ENCODE measurements at regions not wholly inside any gene's neighbourhood (a gene's known extent, or its start where the extent isn't known, plus 50 kb on each side); places are given as distances from the start of the nearest gene placed in this dataset.

DNA sequence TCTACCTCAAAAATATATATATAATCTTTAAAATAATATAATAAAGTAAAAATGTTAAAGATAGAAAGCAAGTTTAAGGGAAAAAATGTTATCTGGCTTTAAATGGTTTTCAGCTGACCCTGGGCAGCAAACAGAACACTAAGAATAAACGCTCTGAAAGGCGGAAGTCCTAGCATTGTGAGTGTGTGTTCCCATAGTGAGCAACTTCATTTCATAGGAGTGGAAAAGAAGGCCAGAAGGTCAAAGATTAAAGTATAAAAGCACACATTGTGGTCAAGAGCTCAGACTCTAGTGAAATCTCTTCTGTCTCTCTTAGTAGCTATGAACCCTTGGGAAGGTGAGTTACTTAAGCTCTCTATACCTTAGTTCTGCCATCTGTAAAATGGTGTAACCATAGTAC lies 374.4 kb downstream of the ENC1 start:
- no peaks in the 10 kb centered on the region for H3K27me3 ChIP-seq
- H3K9ac ChIP-seq (ENCODE audit: low read depth in 2 of 2, low read length in 2 of 2), result no peak overlapping the region
- no peak overlapping the region for H3K27ac ChIP-seq
- intact Hi-C loops (cut with DNase I), result no loop called here
- no peak overlapping the region for H3K4me3 ChIP-seq
- TF ChIP-seq, protein P1, sequence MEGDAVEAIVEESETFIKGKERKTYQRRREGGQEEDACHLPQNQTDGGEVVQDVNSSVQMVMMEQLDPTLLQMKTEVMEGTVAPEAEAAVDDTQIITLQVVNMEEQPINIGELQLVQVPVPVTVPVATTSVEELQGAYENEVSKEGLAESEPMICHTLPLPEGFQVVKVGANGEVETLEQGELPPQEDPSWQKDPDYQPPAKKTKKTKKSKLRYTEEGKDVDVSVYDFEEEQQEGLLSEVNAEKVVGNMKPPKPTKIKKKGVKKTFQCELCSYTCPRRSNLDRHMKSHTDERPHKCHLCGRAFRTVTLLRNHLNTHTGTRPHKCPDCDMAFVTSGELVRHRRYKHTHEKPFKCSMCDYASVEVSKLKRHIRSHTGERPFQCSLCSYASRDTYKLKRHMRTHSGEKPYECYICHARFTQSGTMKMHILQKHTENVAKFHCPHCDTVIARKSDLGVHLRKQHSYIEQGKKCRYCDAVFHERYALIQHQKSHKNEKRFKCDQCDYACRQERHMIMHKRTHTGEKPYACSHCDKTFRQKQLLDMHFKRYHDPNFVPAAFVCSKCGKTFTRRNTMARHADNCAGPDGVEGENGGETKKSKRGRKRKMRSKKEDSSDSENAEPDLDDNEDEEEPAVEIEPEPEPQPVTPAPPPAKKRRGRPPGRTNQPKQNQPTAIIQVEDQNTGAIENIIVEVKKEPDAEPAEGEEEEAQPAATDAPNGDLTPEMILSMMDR (IDR thresholded peaks at IDR 0.05), result no peak
- no peak for DNase-seq
- H3K9me3 ChIP-seq, result no peaks in the 10 kb centered on the region
- no peaks in the 10 kb centered on the region for H3K4me1 ChIP-seq
- H3K36me3 ChIP-seq, result no peaks in the 10 kb centered on the region

DNA sequence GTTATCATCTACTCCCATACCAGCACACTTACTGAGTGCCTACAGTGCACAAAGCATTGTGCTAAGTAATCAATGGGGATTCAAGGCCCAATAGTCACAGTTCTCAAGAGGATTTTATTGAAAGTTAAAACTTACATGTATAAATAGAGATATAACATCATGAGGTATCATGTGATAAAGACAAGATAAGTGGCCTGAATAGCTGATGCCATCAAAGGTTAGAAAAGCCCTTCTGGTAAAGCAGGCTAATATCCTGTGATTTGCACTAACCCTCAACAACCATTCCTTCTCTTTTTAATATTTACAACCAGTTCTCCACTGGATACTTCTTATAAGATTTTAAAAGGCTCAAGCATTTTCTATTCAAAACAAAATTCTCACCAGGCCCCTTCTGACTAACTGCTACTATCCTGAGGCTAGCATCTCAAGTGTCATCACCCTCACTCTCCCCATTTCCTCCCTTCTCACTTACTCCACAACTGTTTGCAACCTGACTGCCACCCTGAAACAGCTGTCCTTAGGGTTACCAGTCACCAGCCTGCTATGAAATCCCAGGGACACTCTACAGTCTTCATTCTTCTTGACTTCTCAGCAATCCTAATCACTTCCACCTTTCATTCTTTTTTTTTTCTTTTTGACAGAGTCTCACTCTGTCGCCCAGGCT lies 377.9 kb downstream of the ENC1 start:
- Histone ChIP-seq H3K4me1 (no peaks in the 10 kb centered on the region), H3K9ac (ENCODE audit: low read depth in 2 of 2, low read length in 2 of 2) (no peak overlapping the region)
- no peak for DNase-seq

DNA sequence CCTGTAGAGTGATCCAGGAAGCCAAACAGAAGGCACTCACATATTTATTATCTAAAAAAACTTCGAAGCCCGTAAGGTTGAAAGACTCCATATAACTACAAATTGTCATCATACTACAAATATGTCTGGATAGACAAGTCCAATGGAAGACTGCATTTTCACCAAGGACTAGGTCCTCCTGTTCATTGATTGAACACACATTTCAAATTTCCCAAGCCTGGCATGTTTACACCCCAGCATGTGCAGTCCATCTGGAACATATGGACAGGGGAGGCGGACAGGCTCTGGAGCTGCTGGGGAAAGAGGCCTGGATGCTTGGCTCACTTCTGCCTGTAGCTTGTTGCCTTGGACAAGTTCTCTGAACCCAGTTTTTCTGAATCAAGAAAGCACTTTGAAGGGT lies 378.7 kb downstream of the ENC1 start:
- intact Hi-C loops (cut with DNase I), result no loop called here

More for the DNA sequence above, 377.9 kb downstream of the ENC1 start:
- Histone ChIP-seq H3K27ac (no peak overlapping the region), H3K27me3 (no peaks in the 10 kb centered on the region), H3K36me3 (no peaks in the 10 kb centered on the region), H3K9me3 (no peaks in the 10 kb centered on the region), H3K4me3 (no peak overlapping the region)
- TF ChIP-seq, protein P1 (IDR thresholded peaks at IDR 0.05), result no peak
- intact Hi-C loops (cut with DNase I), result no loop called here

DNA sequence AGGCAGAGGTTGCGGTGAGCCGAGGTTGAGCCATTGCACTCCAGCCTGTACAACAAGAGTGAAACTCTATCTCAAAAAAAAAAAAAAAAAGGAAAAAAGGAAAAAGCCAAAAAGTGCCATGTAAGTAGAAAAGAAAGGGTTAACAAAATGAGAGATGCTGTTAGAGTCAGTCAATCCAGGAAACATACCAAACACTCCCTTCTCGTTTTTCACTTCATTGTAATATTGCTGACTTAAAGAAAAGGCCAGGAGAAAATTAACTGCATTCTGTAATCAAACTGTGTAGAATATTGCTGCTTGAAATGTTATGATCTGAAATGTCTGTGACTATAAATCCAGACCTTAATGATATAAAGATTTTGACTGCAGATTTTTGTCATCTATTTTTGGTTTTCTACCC lies 379.1 kb downstream of the ENC1 start:
- no peaks in the 10 kb centered on the region for H3K36me3 ChIP-seq
- H3K9me3 ChIP-seq, result no peaks in the 10 kb centered on the region
- no peak overlapping the region for H3K9ac ChIP-seq (ENCODE audit: low read depth in 2 of 2, low read length in 2 of 2)
- H3K4me1 ChIP-seq, result peaks cover 8% of the 10 kb centered on the region
- intact Hi-C loops (cut with DNase I), result no loop called here
- DNase-seq, result no peak
- TF ChIP-seq, protein P1 (IDR thresholded peaks at IDR 0.05), result no peak
- H3K27me3 ChIP-seq, result no peaks in the 10 kb centered on the region
- H3K4me3 ChIP-seq, result no peak overlapping the region
- H3K27ac ChIP-seq, result no peak overlapping the region

More for the DNA sequence above, 378.7 kb downstream of the ENC1 start:
- H3K27ac ChIP-seq, result no peak overlapping the region
- DNase-seq, result no peak
- TF ChIP-seq, protein P1 (IDR thresholded peaks at IDR 0.05), result no peak
- H3K9me3 ChIP-seq, result no peaks in the 10 kb centered on the region
- H3K27me3 ChIP-seq, result no peaks in the 10 kb centered on the region
- no peaks in the 10 kb centered on the region for H3K36me3 ChIP-seq
- peaks cover 5% of the 10 kb centered on the region for H3K4me1 ChIP-seq
- no peak overlapping the region for H3K4me3 ChIP-seq
- H3K9ac ChIP-seq (ENCODE audit: low read depth in 2 of 2, low read length in 2 of 2), result no peak overlapping the region

DNA sequence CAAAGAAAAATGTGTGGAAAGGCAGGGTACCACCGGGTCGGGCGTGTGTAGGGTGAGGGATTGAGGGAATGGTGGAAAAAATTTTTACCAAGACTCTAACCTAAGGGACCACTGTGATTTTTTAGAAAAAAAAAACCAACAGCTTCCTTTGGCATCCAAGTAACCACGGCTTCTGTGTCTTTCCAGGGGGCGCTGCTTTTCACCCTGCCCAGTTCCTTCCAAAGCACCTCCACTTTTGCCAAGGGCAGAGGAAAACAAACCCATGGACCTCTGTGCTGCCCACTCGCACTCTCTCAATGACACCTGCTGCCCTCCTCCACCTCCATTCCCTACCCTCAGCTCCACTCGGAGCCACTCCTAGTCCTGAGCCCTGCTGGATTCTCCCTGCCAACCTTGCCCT lies 381.0 kb downstream of the ENC1 start:
- DNase-seq, result no peak
- Histone ChIP-seq H3K27me3 (no peaks in the 10 kb centered on the region), H3K4me1 (peaks cover 8% of the 10 kb centered on the region), H3K9ac (ENCODE audit: low read depth in 2 of 2, low read length in 2 of 2) (no peak overlapping the region), H3K27ac (no peak overlapping the region), H3K9me3 (no peaks in the 10 kb centered on the region), H3K4me3 (no peak overlapping the region), H3K36me3 (no peaks in the 10 kb centered on the region)
- intact Hi-C loops (cut with DNase I), result no loop called here
- TF ChIP-seq, protein P1 (IDR thresholded peaks at IDR 0.05), result no peak

All from colonic mucosa (tissue), 4 donors.